PC-9 (cell line): ENCODE measurements at regions not wholly inside any gene's neighbourhood (a gene's known extent, or its start where the extent isn't known, plus 50 kb on each side); places are given as distances from the start of the nearest gene placed in this dataset.

Experiments used
- BruUV-seq: library from RNA; stranded (reverse); fragments of 400-500 nt; replicated peaks from 2 replicates; lab custom pipeline; 2021; lab: Mats Ljungman, UMichigan
- CTCF ChIA-PET: fragments of 300-600 bp; sonication (Branson Sonifier 250); formaldehyde crosslinking; loops from one replicate; lab custom pipeline; 2022; ENCODE audit warnings: antibody characterized with exemption; lab: Charles Lee
- POLR2A ChIA-PET: fragments of 300-600 bp; sonication (Branson Sonifier 250); formaldehyde crosslinking; loops from one replicate; lab custom pipeline; 2022; ENCODE audit warnings: antibody characterized with exemption; ENCODE audit not compliant: unreplicated experiment; lab: Charles Lee
- DNase-seq, 2 experiments: peaks; one replicate each; pipeline versions ENCODE4 v3.0.0 to v3.0.0-alpha.2; 2015 to 2022; ENCODE audit warnings: mixed read lengths in 1 of 2
- H2AFZ ChIP-seq: fragments of 200-600 bp; sonication (generic); 2 replicates; pipeline ENCODE4 v1.8.1; 2017; ENCODE audit warnings: antibody characterized with exemption
- H3F3A ChIP-seq: fragments of 200-600 bp; sonication (generic); 2 replicates; pipeline ENCODE4 v1.8.1; 2017; ENCODE audit warnings: antibody characterized with exemption, mild to moderate bottlenecking, low read depth; ENCODE audit not compliant: insufficient read depth
- H3K27ac ChIP-seq: fragments of 200-600 bp; sonication (generic); 2 replicates; pipeline ENCODE4 v1.6.1; 2016; ENCODE audit warnings: mixed run types
- H3K27me3 ChIP-seq: fragments of 200-600 bp; sonication (generic); 2 replicates; pipeline ENCODE4 v1.6.1; 2016; ENCODE audit warnings: low read depth, mixed run types; ENCODE audit not compliant: insufficient read depth
- H3K36me3 ChIP-seq: fragments of 200-600 bp; sonication (generic); 2 replicates; pipeline ENCODE4 v1.6.1; 2016; ENCODE audit warnings: low read depth, mixed run types
- H3K4me1 ChIP-seq: fragments of 200-600 bp; sonication (generic); replicated peaks from 2 replicates; pipeline ENCODE4 v1.6.1; 2016; ENCODE audit warnings: mixed run types; ENCODE audit not compliant: insufficient read depth
- H3K4me2 ChIP-seq: fragments of 200-600 bp; sonication (generic); 2 replicates; pipeline ENCODE4 v1.6.1; 2017; ENCODE audit warnings: mixed run types
- H3K4me3 ChIP-seq: fragments of 200-600 bp; sonication (generic); 2 replicates; pipeline ENCODE4 v1.6.1; 2016; ENCODE audit warnings: mixed run types
- H3K79me2 ChIP-seq: fragments of 200-600 bp; sonication (generic); 2 replicates; pipeline ENCODE4 v1.6.1; 2017; ENCODE audit warnings: low read depth, mixed run types
- H3K9me2 ChIP-seq: fragments of 200-600 bp; sonication (generic); 2 replicates; pipeline ENCODE4 v1.8.1; 2017; ENCODE audit warnings: mild to moderate bottlenecking; ENCODE audit not compliant: insufficient read depth
- H3K9me3 ChIP-seq: fragments of 200-600 bp; sonication (generic); 2 replicates; pipeline ENCODE4 v1.8.1; 2016; ENCODE audit warnings: low read depth; ENCODE audit not compliant: insufficient read depth
- H4K20me1 ChIP-seq: fragments of 200-600 bp; sonication (generic); 2 replicates; pipeline ENCODE4 v1.8.1; 2017; ENCODE audit not compliant: insufficient read depth
- CTCF ChIP-seq: fragments of 200-600 bp; sonication (generic); conservative IDR thresholded peaks from 2 replicates; pipeline ENCODE4 v1.6.1; 2017; ENCODE audit warnings: mixed run types, antibody characterized with exemption, mild to moderate bottlenecking, moderate library complexity
- EZH2 ChIP-seq: fragments of 200-600 bp; sonication (generic); IDR thresholded peaks from 2 replicates; pipeline ENCODE4 v1.8.0; 2017; ENCODE audit warnings: antibody characterized with exemption, low read depth
- intact Hi-C: fragments of 100-400 bp; cut with micrococcal nuclease; formaldehyde crosslinking; loops from one replicate; pipeline ENCODE4 v1.10.0; 2022; ENCODE audit not compliant: unreplicated experiment

GRCh38 chr10:25698638-25699037 is 235.4 kb upstream of the MYO3A start:
- Histone ChIP-seq H3K4me1 (no peaks in the 10 kb centered on the region), H2AFZ (no peak overlapping the region), H3K27me3 (no peaks in the 10 kb centered on the region), H3K4me3 (no peak overlapping the region), H3K9me3 (no peaks in the 10 kb centered on the region), H3F3A (no peaks in the 10 kb centered on the region), H3K9me2 (no peaks in the 10 kb centered on the region), H3K4me2 (no peak overlapping the region), H4K20me1 (no peaks in the 10 kb centered on the region), H3K27ac (no peak overlapping the region), H3K36me3 (no peaks in the 10 kb centered on the region), H3K79me2 (no peaks in the 10 kb centered on the region)
- ChIA-PET POLR2A (no interaction called here), CTCF (no interaction called here)
- DNase-seq: no peak
- no peak for TF ChIP-seq CTCF
- no peak for TF ChIP-seq EZH2
- intact Hi-C loops: no loop called here
- no TSS peak for BruUV-seq

- no peaks in the 10 kb centered on the region for H3K9me3 ChIP-seq
- H4K20me1 ChIP-seq: no peaks in the 10 kb centered on the region
- H3F3A ChIP-seq: no peaks in the 10 kb centered on the region
- no peaks in the 10 kb centered on the region for H3K4me1 ChIP-seq
- POLR2A ChIA-PET: no interaction called here
- H3K27me3 ChIP-seq: no peaks in the 10 kb centered on the region
- H3K4me2 ChIP-seq: no peak overlapping the region
- H3K79me2 ChIP-seq: no peaks in the 10 kb centered on the region
- no peaks in the 10 kb centered on the region for H3K9me2 ChIP-seq
- no peak overlapping the region for H2AFZ ChIP-seq
- TF ChIP-seq EZH2 (no peak), CTCF (no peak)
- H3K4me3 ChIP-seq: no peak overlapping the region
- H3K27ac ChIP-seq: no peak overlapping the region
- H3K36me3 ChIP-seq: no peaks in the 10 kb centered on the region
- no TSS peak for BruUV-seq
- CTCF ChIA-PET: no interaction called here
- no peak for DNase-seq
- intact Hi-C loops: no loop called here
These were observed 234.4 kb upstream of the MYO3A start for GRCh38 chr10:25699631-25700030.

- no peaks in the 10 kb centered on the region for H4K20me1 ChIP-seq
- CTCF ChIA-PET: interaction anchor here (0.6 kb wide), 1 partner anchor 601 kb away, joined by 9 read pairs; no protein-coding TSS in a partner anchor
- no peaks in the 10 kb centered on the region for H3K79me2 ChIP-seq
- no peak for DNase-seq
- no peak overlapping the region for H3K4me3 ChIP-seq
- H3K36me3 ChIP-seq: no peaks in the 10 kb centered on the region
- no peaks in the 10 kb centered on the region for H3K9me2 ChIP-seq
- no peak overlapping the region for H3K27ac ChIP-seq
- intact Hi-C loops: no loop called here
- H3K27me3 ChIP-seq: no peaks in the 10 kb centered on the region
- no peaks in the 10 kb centered on the region for H3K4me1 ChIP-seq
- POLR2A ChIA-PET: no interaction called here
- H2AFZ ChIP-seq: no peak overlapping the region
- H3K4me2 ChIP-seq: no peak overlapping the region
- no peaks in the 10 kb centered on the region for H3F3A ChIP-seq
- TF ChIP-seq EZH2 (no peak), CTCF (no peak)
- H3K9me3 ChIP-seq: no peaks in the 10 kb centered on the region
- BruUV-seq: no TSS peak
These were observed 232.4 kb upstream of the MYO3A start for GRCh38 chr10:25701652-25702051.
